ENCODE measurements at regions not wholly inside any gene's neighbourhood (a gene's known extent, or its start where the extent isn't known, plus 50 kb on each side); places are given as distances from the start of the nearest gene placed in this dataset.

DNA sequence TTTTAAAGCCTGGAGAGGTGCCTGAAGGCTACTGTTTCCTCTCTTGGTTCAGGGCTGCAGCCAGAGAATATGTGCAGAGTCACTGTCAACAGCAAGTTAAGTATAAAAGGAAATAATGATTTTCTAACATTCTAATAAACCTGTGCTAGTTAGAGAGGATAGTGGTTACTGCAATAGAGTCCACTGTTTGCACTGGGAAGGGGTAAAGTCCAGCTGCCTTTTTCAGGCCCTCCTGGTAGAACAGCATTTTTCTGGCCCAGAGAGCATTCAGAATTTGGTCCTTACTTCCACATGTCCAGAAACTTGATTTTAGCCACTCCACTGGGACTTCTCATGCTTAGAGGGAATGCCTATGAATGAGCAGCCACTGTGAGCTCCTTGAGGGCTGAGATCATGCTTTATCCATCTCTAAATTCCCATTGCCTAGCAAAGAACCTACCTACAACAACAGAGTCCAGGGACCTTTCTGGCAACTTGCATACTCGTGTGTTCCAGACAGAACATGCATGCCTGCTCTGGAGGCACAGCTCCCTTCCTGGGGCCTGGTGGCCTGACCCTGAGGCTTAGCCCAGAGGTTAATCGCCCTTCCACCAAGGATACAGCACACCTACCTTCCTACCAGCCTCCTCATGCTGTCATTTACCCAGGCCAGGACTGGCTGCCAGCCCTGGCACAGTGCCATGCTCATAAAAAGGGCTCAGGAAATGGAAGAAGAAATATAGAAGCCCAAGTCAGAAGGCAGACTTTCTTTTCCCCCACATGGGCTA is 50.3 kb upstream of the ATP13A3 start:
- DNase-seq = peak in 1 of 6 experiments; percentile 13

Data from stimulated activated naive CD4-positive, alpha-beta T cell (primary cell).